Activated CD4-positive, alpha-beta T cell treated with anti-CD3 and anti-CD28 coated beads, Interleukin-2, Interleukin-6, amounts not matched to agents 100 ng/mL and 50 ng/mL, durations not matched to agents 16 hours and 8 hours (primary cell): ENCODE measurements at regions not wholly inside any gene's neighbourhood (a gene's known extent, or its start where the extent isn't known, plus 50 kb on each side); places are given as distances from the start of the nearest gene placed in this dataset.
"Not testable (repeated sequence)": the region's sequence is repeated elsewhere in the genome, so short reads cannot be mapped to it uniquely, and the experiment has no call there.

ENCODE experiments used
- DNase-seq: peaks from one replicate; pipeline ENCODE4 v3.0.0-alpha.2; 2020

GRCh38 chr15:93413745-93414144 is 324.7 kb upstream of the RGMA start:
- no peak for DNase-seq

- DNase-seq = no peak
Measured at GRCh38 chr15:93399121-93399520, 310.1 kb upstream of the RGMA start.

- DNase-seq = no peak
Measured at GRCh38 chr15:93389211-93389610, 300.2 kb upstream of the RGMA start.

GRCh38 chr15:93384886-93385285 is 295.9 kb upstream of the RGMA start:
- DNase-seq = no peak

- no peak for DNase-seq
Measured at GRCh38 chr15:93382200-93382820, 293.3 kb upstream of the RGMA start.

- no peak for DNase-seq
Measured at GRCh38 chr15:93378558-93378957, 289.5 kb upstream of the RGMA start.

- no peak for DNase-seq
Measured at GRCh38 chr15:93372865-93373223, 283.8 kb upstream of the RGMA start.

- no peak for DNase-seq
Measured at GRCh38 chr15:93372208-93372864, 283.3 kb upstream of the RGMA start.

- DNase-seq = no peak
Measured at GRCh38 chr15:93366387-93367100, 277.5 kb upstream of the RGMA start.

- no peak for DNase-seq
Measured at GRCh38 chr15:93362821-93363220, 273.8 kb upstream of the RGMA start.

- no peak for DNase-seq
Measured at GRCh38 chr15:93362203-93362602, 273.2 kb upstream of the RGMA start.

- no peak for DNase-seq
Measured at GRCh38 chr15:93361703-93362102, 272.7 kb upstream of the RGMA start.

GRCh38 chr15:93360976-93361375 is 272.0 kb upstream of the RGMA start:
- DNase-seq = no peak

- no peak for DNase-seq
Measured at GRCh38 chr15:93360318-93360717, 271.3 kb upstream of the RGMA start.

GRCh38 chr15:93359425-93360131 is 270.6 kb upstream of the RGMA start:
- no peak for DNase-seq

- no peak for DNase-seq
Measured at GRCh38 chr15:93359060-93359408, 270.0 kb upstream of the RGMA start.

- no peak for DNase-seq
Measured at GRCh38 chr15:93358166-93359059, 269.4 kb upstream of the RGMA start.

- DNase-seq = no peak
Measured at GRCh38 chr15:93348711-93349545, 259.9 kb upstream of the RGMA start.

GRCh38 chr15:93347986-93348385 is 259.0 kb upstream of the RGMA start:
- DNase-seq = no peak

- DNase-seq = no peak
Measured at GRCh38 chr15:93345981-93346380, 257.0 kb upstream of the RGMA start.

GRCh38 chr15:93343402-93343801 is 254.4 kb upstream of the RGMA start:
- DNase-seq = not testable (repeated sequence)

GRCh38 chr15:93341164-93341563 is 252.2 kb upstream of the RGMA start:
- DNase-seq = no peak
